ENCODE measurements at regions not wholly inside any gene's neighbourhood (a gene's known extent, or its start where the extent isn't known, plus 50 kb on each side); places are given as distances from the start of the nearest gene placed in this dataset.

DNA sequence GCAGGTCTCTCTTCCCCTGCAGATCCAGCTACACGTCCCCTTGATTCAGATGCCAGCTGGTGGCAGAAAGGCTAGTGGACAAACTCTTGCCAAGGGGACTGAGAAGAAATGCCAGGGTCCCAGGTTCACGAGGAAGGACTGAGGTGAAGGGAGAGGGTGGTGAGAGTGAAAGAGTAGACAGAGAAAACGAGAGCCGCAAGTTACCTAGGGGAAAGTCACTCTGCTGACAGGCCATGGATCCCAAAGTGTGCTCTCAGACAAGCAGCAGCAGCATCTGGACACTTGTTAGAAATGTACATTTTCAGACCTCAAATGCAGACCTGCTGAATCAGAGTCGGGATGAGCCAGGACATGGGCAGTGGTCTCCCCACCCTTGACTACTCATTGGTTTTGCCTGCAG lies 192.3 kb downstream of the FGFR2 start:
- H3K27ac ChIP-seq (ENCODE audit: low read depth, low read length), result no peak overlapping the region
- CTCF ChIA-PET, result no interaction called here
- no peaks in the 10 kb centered on the region for H3K9me2 ChIP-seq (ENCODE audit: insufficient read depth)
- H3K36me3 ChIP-seq (ENCODE audit: control insufficient read depth in 1 of 2, insufficient read depth in 2 of 2, low read length in 2 of 2), result no peaks in the 10 kb centered on the region
- H3K4me1 ChIP-seq (ENCODE audit: control insufficient read depth in 1 of 2, insufficient read depth in 2 of 2, low read length in 2 of 2), result no peaks in the 10 kb centered on the region
- H3K4me3 ChIP-seq (replicated peaks in 1 of 2; ENCODE audit: low read depth in 1 of 2, low read length in 2 of 2), result no peak overlapping the region
- RAD21 ChIA-PET (ENCODE audit: low non-redundant PET in 1 of 2, low total read pairs in 2 of 2, uncharacterized antibody in 2 of 2, unreplicated experiment in 2 of 2), result no interaction called here
- H2AFZ ChIP-seq (ENCODE audit: low read depth, low read length, poor library complexity, severe bottlenecking), result no peak overlapping the region
- no peaks in the 10 kb centered on the region for H3K79me2 ChIP-seq (ENCODE audit: insufficient read depth, low read length)
- no peaks in the 10 kb centered on the region for H4K20me1 ChIP-seq (ENCODE audit: insufficient read depth)
- intact Hi-C loops (cut with micrococcal nuclease), result no loop called here
- no peak for DNase-seq (ENCODE audit: low read depth, low spot score)
- no peaks in the 10 kb centered on the region for H3K9me3 ChIP-seq (ENCODE audit: control insufficient read depth in 1 of 2, insufficient read depth in 1 of 2, low read depth in 1 of 2, low read length in 2 of 2)
- no peak for TF ChIP-seq FOSL1 (IDR thresholded peaks at IDR 0.05; ENCODE audit: low read depth)
- TF ChIP-seq YY1 (IDR thresholded peaks at IDR 0.05; ENCODE audit: extremely low read depth, insufficient replicate concordance, low read depth, low read length), result no peak
- TF ChIP-seq, protein P1, sequence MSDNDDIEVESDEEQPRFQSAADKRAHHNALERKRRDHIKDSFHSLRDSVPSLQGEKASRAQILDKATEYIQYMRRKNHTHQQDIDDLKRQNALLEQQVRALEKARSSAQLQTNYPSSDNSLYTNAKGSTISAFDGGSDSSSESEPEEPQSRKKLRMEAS (IDR thresholded peaks at IDR 0.05), result no peak
- no peak for ATAC-seq
- POLR2A ChIA-PET, result no interaction called here
- no peaks in the 10 kb centered on the region for H3K27me3 ChIP-seq (ENCODE audit: insufficient read depth, low read length)
- no peak overlapping the region for H3K4me2 ChIP-seq (ENCODE audit: low read length)
- no peak overlapping the region for H3K9ac ChIP-seq (ENCODE audit: low read length)
- no TSS peak for BruUV-seq (replicated peaks)

DNA sequence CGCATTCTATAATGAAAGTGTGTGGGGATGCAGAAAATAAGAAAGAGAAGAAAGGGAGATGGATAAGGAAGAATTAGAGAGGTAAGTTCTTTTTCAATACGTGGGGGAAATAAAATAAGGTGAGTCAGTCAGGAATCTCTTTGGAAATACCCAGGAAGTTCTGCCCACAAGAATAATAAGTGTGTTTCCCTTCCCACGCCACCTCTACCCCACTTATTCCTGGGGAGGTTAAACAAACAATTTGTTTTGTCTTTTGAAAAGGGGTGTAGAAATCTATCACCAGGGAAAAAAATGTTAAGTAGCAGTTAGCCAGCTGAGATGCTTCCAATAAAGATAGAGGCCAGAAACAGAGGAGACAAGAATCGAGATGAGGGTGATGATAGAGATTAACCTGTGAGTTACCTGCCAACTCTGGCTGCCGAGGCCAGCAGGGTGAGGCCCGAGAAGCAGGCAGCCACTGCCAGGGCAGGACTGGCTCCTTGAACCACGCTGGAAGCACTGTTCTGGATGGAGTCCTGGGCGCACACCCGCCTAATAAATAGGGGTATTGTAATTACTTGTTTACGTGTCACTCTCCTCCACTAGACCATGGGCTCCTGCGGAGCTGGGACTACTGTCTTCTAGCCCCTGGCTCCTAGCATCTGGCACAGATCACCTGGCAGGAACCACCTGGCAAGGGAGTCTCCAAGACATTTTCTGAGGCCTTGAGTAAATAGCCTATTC lies 191.3 kb downstream of the FGFR2 start:
- CTCF ChIA-PET, result no interaction called here
- Histone ChIP-seq H3K4me3 (replicated peaks in 1 of 2; ENCODE audit: low read depth in 1 of 2, low read length in 2 of 2) (no peak overlapping the region), H3K36me3 (ENCODE audit: control insufficient read depth in 1 of 2, insufficient read depth in 2 of 2, low read length in 2 of 2) (no peaks in the 10 kb centered on the region), H3K4me2 (ENCODE audit: low read length) (no peak overlapping the region), H3K9me2 (ENCODE audit: insufficient read depth) (no peaks in the 10 kb centered on the region), H3K9ac (ENCODE audit: low read length) (no peak overlapping the region), H4K20me1 (ENCODE audit: insufficient read depth) (no peaks in the 10 kb centered on the region), H3K79me2 (ENCODE audit: insufficient read depth, low read length) (no peaks in the 10 kb centered on the region), H3K27ac (ENCODE audit: low read depth, low read length) (no peak overlapping the region), H3K9me3 (ENCODE audit: control insufficient read depth in 1 of 2, insufficient read depth in 1 of 2, low read depth in 1 of 2, low read length in 2 of 2) (no peaks in the 10 kb centered on the region), H2AFZ (ENCODE audit: low read depth, low read length, poor library complexity, severe bottlenecking) (no peak overlapping the region), H3K4me1 (ENCODE audit: control insufficient read depth in 1 of 2, insufficient read depth in 2 of 2, low read length in 2 of 2) (no peaks in the 10 kb centered on the region), H3K27me3 (ENCODE audit: insufficient read depth, low read length) (no peaks in the 10 kb centered on the region)
- TF ChIP-seq TCF7L2 (IDR thresholded peaks at IDR 0.05; ENCODE audit: borderline replicate concordance, extremely low read depth, insufficient read depth, insufficient read length), result no peak
- TF ChIP-seq, protein P2, sequence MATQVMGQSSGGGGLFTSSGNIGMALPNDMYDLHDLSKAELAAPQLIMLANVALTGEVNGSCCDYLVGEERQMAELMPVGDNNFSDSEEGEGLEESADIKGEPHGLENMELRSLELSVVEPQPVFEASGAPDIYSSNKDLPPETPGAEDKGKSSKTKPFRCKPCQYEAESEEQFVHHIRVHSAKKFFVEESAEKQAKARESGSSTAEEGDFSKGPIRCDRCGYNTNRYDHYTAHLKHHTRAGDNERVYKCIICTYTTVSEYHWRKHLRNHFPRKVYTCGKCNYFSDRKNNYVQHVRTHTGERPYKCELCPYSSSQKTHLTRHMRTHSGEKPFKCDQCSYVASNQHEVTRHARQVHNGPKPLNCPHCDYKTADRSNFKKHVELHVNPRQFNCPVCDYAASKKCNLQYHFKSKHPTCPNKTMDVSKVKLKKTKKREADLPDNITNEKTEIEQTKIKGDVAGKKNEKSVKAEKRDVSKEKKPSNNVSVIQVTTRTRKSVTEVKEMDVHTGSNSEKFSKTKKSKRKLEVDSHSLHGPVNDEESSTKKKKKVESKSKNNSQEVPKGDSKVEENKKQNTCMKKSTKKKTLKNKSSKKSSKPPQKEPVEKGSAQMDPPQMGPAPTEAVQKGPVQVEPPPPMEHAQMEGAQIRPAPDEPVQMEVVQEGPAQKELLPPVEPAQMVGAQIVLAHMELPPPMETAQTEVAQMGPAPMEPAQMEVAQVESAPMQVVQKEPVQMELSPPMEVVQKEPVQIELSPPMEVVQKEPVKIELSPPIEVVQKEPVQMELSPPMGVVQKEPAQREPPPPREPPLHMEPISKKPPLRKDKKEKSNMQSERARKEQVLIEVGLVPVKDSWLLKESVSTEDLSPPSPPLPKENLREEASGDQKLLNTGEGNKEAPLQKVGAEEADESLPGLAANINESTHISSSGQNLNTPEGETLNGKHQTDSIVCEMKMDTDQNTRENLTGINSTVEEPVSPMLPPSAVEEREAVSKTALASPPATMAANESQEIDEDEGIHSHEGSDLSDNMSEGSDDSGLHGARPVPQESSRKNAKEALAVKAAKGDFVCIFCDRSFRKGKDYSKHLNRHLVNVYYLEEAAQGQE (IDR thresholded peaks at IDR 0.05; ENCODE audit: low read depth), result no peak
- RAD21 ChIA-PET (ENCODE audit: low non-redundant PET in 1 of 2, low total read pairs in 2 of 2, uncharacterized antibody in 2 of 2, unreplicated experiment in 2 of 2), result no interaction called here
- ATAC-seq (no peak), DNase-seq (ENCODE audit: low read depth, low spot score) (no peak)
- no TSS peak for BruUV-seq (replicated peaks)
- intact Hi-C loops (cut with micrococcal nuclease), result no loop called here
- POLR2A ChIA-PET, result interaction anchor here (2.8 kb wide), 1 partner anchor 11 kb away, joined by 9 read pairs; no protein-coding TSS in a partner anchor
